Stimulated activated CD8-positive, alpha-beta memory T cell treated with anti-CD3 and anti-CD28 coated beads, Interleukin-7, amount 100 ng/mL, for 1 hour (primary cell): ENCODE measurements at regions not wholly inside any gene's neighbourhood (a gene's known extent, or its start where the extent isn't known, plus 50 kb on each side); places are given as distances from the start of the nearest gene placed in this dataset.

Experiments used
- DNase-seq, 2 donors: peaks; one replicate each; pipeline ENCODE4 v3.0.0-alpha.2; 2020; ENCODE audit warnings: low read depth in 2 of 2

DNA sequence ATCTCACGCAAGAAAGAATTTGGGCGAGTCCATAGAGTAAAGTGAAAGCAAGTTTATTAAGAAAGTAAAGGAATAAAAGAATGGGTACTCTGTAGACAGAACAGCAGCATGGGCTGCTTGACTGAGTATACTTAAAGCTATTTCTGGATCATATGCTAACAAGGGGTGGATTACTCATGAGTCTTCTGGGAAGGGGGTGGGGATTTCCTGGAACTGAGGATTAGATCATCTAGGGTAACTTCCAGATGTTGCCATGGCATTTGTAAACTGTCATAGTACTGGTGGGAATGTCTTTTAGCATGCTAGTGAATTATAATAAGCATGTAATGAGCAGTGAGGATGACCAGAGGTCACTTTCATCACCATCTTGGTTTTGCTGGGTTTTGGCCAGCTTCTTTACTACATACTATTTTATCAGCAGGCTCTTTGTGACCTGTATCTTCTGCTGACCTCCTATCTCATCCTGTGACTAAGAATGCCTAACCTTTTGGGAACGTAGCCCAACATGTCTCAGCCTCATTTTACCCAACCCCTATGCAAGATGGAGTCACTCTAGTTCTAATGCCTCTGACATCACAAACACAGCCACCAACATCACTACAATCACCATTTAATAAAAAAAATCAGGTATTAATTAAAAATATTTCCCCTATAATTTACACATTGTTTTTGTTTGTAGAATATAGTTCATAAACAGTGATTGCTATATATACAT lies 890.7 kb upstream of the EPHA6 start:
- no peak for DNase-seq

DNA sequence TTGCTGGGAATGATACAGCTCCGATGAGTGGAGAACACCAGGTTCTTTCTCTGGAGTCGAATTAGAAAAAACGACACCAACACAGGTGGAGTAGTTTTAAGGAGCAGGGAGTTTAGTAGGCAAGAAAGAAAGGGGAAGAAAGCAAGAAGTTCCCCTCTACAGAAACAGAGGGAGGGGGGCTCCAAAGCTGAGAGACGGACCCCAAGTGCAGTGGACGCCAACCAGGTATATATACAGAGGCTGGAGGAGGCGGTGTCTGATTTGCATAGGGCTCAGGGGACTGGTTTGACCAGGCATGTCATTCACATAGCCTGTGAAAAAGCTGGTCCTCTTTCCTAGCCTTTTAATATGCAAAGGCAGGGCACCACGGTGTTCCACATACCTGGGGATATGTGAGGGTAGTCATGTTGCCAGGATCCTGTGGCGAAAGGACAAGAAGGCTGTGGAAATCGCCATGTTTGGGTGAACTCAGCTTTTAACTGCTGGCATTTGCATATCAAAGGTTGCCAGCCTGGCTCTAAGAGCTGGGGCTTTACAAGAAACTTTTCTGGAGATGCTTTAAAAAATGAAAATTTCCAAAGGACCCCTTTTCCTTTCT lies 887.4 kb upstream of the EPHA6 start:
- DNase-seq, result no peak

DNA sequence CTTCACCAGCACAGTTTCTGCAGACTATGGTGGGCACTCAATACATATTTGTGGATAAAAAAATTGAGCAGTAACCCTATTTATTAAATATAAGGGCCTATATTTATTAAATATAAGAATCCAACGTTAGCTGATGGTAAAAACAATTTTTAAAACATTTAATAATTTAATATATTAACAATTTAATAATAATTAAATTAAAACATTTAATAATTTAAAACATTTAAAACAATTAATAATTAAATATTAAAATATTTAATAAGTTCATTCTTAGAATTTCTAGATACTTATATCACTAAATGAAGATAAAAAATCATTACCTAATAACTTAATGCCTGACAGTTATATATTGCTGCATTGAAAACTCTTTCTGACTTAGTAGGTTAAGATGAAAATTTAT lies 880.2 kb upstream of the EPHA6 start:
- DNase-seq, result no peak

- DNase-seq, result no peak
These were observed 875.1 kb upstream of the EPHA6 start for GRCh38 chr3:95939235-95939809.

DNA sequence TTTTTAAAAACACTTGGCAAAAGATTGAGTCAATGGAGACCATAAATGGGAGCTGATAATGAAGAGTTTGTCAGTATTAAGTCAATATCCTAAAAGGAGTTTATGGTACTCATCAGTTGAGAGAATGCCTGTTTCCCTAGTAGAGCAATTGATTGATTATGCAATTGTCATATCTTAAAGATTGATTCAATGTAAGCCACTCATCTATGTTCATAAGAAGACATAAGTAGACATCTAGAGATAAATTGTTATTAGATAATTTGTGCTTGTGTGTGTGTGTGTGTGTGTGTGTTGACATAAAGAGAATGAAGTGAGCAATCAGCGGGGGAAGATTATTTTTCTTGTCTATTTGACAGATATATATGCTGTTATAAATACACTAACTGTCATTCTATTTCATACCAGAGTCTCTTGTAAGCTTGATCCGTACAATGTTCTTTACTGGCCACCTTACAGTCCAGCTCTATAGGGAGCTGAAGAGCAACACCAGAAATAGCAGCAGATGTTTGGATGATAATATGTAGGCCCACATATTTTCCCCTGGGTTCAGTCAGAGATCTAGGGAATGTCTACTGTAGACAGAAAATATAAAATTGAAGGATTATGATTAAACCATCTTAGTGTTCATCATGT lies 848.6 kb upstream of the EPHA6 start:
- DNase-seq, result no peak

DNA sequence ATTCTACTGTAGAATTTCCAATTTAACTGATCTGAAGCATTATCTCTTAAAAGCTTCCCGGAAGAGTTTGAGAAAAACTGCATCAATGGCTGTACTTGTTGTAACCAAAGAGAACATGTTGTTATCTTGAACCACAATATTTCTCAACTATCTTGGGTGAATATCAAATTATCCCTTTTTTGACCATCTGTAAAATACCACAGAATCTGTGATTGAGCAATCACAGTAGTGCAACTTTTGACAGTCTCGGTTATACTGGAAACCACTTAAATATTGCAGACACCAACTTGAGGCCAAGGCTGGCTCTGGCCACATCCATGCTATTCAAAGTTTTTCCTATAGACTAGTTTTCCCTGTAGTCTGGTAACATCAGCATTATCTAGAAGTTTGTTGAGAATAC lies 842.8 kb upstream of the EPHA6 start:
- DNase-seq, result no peak

- no peak for DNase-seq
These were observed 820.1 kb upstream of the EPHA6 start for GRCh38 chr3:95994338-95994737.

DNA sequence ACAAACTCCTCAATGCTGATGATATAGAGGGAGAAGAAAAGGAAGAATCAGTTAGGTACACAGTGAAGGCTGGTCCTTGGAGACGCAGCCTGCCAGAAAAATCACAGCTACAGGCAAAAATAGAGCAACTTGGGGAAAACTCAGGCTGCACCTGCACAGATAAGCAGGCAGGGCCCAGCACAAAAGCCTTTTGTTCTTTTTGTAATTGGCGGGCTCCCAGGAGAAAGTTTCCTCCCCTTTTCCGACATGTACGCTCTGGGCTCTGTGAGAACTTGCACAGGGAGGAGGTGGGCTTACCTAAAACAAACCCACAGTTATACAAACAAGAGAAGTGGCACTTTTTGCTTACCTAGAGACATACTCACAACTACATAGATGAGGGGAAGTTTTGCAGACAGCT lies 813.4 kb upstream of the EPHA6 start:
- no peak for DNase-seq

DNA sequence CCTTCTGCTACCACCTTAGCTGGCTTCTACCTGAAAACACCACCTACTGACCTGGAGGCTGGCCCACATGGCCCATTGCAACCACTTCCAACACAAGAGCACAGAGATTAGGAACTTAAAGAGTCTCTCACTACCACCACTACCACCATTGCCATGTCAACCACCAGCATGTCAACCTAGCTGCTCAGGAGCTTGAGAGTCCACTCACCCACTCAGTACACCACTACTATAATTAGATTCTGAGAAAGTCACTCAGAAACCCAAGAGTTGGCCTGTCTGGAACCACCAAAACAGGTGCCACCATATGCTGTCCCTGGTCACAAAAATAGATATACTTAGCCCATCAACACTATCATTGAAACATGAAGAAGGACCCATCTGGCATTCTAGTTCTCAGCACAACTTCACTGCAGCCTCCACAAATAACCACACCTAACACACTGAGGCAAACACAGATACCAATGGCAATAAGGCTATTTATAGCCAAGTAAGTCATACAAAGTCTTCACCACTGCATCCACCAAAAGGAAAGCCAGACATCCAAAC lies 806.7 kb upstream of the EPHA6 start:
- DNase-seq, result no peak

DNA sequence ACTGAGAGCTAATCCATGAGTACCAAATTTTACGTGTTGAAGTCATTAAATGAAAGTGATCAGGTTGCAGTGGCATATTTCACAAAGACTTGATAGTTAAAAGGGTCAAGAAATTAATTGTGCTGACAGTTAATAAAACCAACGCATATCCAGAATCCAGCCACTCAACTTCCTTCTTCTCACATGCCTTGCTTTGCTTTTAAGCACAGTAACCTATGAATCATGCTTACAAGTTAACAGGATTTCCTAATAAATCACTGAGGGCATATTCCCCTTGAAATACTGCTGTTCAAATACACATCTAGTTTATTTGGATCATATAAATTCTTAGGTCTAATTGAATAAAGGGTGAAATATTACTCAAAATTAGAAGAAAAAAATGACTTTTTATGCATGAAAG lies 801.5 kb upstream of the EPHA6 start:
- no peak for DNase-seq

DNA sequence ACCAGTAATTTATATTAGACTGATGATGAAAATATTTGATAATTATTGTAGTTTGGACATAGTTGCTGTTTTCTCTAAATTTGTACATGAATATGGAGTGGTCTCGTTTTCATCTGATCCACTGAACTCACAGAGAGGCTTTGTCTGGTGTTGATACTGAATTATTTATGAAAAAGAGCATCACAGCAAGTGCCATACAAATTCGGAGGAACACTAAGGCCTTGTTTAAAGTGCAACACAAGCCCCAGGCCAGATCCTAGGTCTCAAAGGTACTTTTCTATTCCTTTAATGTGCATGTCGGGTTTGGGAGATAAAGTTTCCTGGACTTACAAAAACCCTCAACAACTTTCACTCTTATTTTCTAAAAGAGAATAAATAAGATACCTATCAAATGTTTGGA lies 796.8 kb upstream of the EPHA6 start:
- no peak for DNase-seq

DNA sequence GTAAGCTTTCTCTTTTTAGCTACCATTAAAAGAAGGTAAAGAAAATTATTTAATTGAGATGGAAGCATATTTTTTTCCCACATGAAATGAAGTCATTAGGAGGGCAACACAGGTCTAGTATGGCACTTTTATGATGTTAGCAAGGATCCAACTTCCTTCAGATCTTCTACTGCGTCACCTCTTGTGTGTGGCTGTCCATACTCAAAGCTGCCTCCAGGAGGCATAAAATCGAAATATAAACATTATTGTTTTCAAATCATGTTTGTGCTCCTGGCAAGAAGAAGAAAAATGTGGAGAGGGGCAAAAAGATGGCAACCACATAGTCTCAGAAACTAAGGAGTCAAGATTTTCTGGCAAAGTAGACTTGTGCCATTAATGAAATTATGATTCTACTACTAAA lies 791.7 kb upstream of the EPHA6 start:
- DNase-seq, result no peak

GRCh38 chr3:96027718-96028117 lies 786.7 kb upstream of the EPHA6 start:
- DNase-seq, result no peak

DNA sequence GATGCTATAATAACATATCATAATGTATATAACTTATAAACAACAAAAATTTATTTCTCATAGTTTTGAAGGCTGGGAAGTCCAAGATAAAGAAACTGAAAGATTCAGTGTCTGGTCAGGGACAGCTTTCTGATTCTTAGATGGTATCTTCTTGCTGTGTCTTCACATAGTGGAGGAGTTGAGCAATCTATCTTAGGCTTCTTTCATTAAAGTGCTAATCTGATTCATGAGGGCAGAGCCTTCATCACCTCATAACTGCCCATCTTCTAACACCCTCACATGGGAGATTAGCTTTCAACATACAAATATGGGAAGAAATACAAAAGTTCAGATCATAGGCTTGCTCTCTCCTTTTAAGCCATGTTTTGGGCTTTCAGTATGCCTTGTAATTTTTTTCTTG lies 774.8 kb upstream of the EPHA6 start:
- no peak for DNase-seq

- DNase-seq, result no peak
These were observed 755.1 kb upstream of the EPHA6 start for GRCh38 chr3:96059301-96059700.

GRCh38 chr3:96069065-96069464 lies 745.3 kb upstream of the EPHA6 start:
- DNase-seq, result no peak

GRCh38 chr3:96070678-96071077 lies 743.7 kb upstream of the EPHA6 start:
- no peak for DNase-seq

- DNase-seq, result no peak
These were observed 743.3 kb upstream of the EPHA6 start for GRCh38 chr3:96071097-96071496.

- no peak for DNase-seq
These were observed 742.2 kb upstream of the EPHA6 start for GRCh38 chr3:96072226-96072625.

DNA sequence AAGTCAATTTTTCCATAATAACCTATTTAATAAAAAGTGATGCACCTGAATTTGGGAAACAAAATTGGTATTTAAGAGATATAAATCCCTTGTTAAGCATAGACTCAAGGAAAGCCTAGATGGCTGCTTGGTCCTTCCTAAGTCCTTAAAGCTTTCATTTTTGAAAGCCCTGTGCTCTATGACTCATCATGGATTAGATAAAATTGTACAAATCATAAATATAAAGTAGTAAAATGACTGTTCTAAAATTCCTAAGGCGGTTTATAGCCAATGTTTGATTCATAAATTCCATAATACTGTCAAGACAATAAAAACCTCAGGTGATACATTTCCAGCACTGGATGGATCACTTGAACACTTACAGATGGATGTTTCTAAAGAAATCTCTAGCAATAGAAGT lies 730.8 kb upstream of the EPHA6 start:
- DNase-seq, result no peak

DNA sequence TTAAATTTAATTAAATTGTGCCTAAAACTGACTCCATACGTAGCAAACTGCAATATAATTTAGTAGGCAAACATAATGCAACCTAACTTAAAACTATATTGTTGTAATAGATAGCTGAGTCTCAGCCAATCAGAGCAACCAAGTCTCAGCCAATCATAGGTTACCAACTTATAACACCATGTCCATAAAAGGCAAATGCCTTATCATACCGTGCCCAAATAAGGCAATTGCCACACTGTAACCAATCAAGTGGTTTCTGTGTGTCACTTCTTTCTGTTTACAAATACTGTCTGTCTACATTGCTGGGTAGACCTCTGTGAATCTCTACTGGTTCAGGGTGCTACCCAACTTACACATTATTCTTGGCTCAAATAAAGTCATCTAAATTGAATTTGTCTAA lies 728.4 kb upstream of the EPHA6 start:
- no peak for DNase-seq

- no peak for DNase-seq
These were observed 713.3 kb upstream of the EPHA6 start for GRCh38 chr3:96101006-96101560.

DNA sequence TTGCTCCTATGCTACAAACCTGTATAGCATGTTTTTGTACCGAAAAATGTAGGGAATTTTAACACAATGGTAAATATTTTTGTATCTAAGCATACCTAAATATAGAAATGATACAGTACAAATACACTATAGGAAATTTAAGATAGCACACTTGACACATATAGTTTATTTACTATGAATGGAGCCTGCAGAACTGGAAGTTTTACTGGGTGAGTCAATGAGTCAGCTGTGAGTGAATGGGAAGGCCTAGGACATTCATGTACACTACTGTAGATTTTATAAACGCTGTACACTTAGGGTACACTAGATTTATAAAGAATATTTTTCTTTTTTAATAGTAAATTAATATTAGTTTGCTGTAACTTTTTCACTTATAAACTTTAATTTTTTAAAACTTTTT lies 707.7 kb upstream of the EPHA6 start:
- DNase-seq, result no peak
